ENCODE measurements at regions not wholly inside any gene's neighbourhood (a gene's known extent, or its start where the extent isn't known, plus 50 kb on each side); places are given as distances from the start of the nearest gene placed in this dataset.

DNA sequence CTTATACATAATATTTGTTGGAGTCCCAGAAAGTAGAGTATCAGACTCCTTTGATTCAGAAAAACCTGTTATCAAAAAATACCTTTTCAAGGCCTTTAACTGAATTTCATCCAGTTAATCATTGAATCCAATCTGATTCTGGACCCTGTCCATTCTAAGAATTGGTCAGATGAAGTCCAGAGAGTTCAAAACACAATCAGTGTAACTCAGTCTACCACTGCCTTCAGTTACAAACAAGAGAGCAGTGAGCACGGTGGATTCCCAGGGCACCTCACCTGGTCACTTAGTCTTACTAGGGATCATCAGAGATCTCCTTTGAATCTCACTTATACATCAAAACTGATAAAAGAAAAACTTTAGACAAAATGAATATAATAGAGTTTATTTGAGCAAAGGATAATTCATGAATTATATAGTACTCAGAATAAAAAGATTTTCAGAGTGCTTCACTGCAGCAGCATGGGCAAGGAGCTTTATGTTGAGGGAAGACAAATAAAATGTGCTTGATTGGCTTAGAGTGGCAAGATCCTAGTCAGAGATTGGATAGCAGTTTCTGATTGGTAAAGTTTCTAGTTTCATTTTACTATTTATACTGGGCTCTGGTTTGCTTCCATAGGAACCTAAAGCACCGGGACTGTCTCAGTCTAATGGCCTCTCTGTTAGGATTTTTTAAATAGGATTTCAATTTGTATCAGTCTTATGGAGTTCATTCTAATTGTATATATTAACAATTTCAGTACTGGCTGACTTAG, 474.9 kb upstream of the GOLIM4 start:
- Mint-ChIP-seq H3K4me3 (no peak overlapping the region), H3K36me3 (ENCODE audit: insufficient read depth) (peaks cover 2% of the 10 kb centered on the region), H3K4me1 (no peaks in the 10 kb centered on the region), H3K9me3 (peaks cover 11% of the 10 kb centered on the region), H3K27me3 (no peaks in the 10 kb centered on the region), H3K27ac (ENCODE audit: low read depth) (no peak overlapping the region)
- DNase-seq (ENCODE audit: low spot score in 2 of 2), result no peak
- no peak for ATAC-seq (replicated peaks; ENCODE audit: extremely low read depth, poor library complexity, severe bottlenecking)

DNA sequence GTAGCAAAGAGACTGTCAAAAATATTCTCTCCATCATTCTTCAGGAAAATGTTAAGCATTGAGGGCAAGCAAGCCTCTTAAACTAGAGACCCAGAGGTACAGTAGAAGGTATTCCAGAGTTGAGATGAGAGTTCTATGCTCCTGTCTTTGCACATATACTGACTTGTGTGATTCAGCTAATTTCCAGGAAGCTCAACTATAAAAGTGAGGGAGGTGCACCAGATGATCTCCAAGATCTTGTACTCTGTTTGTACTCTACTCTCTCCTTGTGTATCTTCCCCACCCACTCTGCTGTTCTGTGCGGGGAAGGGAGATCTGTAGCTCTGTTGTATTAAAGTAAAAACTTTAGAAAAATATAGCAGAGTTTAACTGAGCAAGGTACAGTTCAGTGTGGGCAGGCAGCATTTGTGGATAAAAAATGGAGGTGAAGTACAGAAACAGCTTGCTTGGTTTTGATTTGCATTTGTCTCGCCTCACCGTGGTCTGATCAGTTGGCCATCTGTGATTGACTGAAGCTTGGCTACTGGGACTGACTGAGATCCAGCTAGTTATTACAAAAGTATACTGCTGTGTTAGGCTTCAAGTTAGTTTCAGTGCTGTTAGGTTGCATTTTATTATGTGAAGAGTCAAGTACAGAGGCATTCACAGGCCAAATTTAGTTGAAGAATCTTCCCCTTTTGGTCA, 463.1 kb upstream of the GOLIM4 start:
- no peak overlapping the region for H3K27ac Mint-ChIP-seq (ENCODE audit: low read depth)
- H3K4me3 Mint-ChIP-seq, result no peak overlapping the region
- no peak for ATAC-seq (replicated peaks; ENCODE audit: extremely low read depth, poor library complexity, severe bottlenecking)
- no peaks in the 10 kb centered on the region for H3K4me1 Mint-ChIP-seq
- H3K27me3 Mint-ChIP-seq, result no peaks in the 10 kb centered on the region
- no peaks in the 10 kb centered on the region for H3K9me3 Mint-ChIP-seq
- no peaks in the 10 kb centered on the region for H3K36me3 Mint-ChIP-seq (ENCODE audit: insufficient read depth)
- no peak for DNase-seq (ENCODE audit: low spot score in 2 of 2)

DNA sequence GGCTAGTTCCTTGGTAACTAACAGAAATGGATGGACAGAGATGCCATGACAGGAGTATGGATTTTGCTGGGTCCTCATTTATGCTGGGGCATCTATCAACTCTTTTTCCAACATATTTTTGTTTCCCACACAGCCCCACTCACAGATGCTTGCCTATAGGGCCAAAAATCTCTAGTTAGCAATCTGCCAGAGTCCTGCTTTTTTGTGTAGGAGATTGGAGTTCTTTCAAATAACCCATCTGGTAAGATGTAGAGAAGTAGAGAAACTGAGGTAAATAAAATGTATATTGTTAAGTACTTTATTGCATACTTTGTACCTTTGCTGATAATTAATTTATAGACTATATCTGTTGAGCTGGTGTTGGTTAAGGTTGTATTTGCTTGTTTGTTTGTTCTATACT, 456.5 kb upstream of the GOLIM4 start:
- Mint-ChIP-seq H3K4me3 (no peak overlapping the region), H3K27me3 (no peaks in the 10 kb centered on the region), H3K36me3 (ENCODE audit: insufficient read depth) (no peaks in the 10 kb centered on the region), H3K9me3 (peaks cover 8% of the 10 kb centered on the region), H3K27ac (ENCODE audit: low read depth) (no peak overlapping the region), H3K4me1 (no peaks in the 10 kb centered on the region)
- no peak for DNase-seq (ENCODE audit: low spot score in 2 of 2)
- ATAC-seq (replicated peaks; ENCODE audit: extremely low read depth, poor library complexity, severe bottlenecking), result no peak

DNA sequence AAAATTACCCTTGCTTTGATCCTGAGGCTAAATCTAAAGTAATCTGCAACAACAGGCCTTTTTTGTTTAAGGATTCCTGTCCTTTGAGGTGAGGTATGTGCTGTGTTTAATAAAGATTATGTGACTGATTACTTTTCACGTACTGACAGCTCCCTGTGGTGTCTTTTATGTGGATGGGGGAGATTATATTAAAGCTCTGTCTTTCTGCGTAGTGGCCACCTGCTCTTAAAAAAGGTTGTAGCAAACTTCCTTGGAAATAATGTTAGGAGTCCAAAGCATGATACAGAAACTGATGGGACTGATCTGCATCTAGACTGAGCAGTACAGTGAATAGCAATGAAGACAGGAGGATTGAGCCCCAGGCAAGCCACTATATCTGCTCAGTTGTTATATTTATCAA, 453.0 kb upstream of the GOLIM4 start:
- ATAC-seq (replicated peaks; ENCODE audit: extremely low read depth, poor library complexity, severe bottlenecking), result no peak
- no peak overlapping the region for H3K4me3 Mint-ChIP-seq
- no peaks in the 10 kb centered on the region for H3K27me3 Mint-ChIP-seq
- H3K4me1 Mint-ChIP-seq, result no peaks in the 10 kb centered on the region
- DNase-seq (ENCODE audit: low spot score in 2 of 2), result no peak
- H3K36me3 Mint-ChIP-seq (ENCODE audit: insufficient read depth), result no peaks in the 10 kb centered on the region
- peaks cover 8% of the 10 kb centered on the region for H3K9me3 Mint-ChIP-seq
- H3K27ac Mint-ChIP-seq (ENCODE audit: low read depth), result no peak overlapping the region

DNA sequence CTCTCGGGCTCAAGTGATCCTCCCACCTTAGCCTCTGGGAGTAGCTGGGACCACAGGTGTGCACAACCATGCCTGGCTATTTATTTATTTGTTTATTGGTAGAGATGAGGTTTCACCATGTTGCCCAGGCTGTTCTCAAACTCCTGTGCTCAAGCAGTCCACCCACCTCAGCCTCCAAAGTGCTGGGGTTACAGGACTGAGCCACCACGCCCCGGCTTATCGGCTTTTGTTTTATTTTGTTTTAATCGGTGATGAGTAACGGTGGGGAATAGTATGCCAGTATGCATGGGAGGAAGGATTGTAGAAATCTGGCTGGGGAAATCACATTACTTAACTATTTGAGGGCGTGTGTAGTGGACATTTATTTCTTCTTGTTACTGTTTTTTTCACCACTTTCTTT, 451.0 kb upstream of the GOLIM4 start:
- Mint-ChIP-seq H3K36me3 (ENCODE audit: insufficient read depth) (no peaks in the 10 kb centered on the region), H3K27me3 (no peaks in the 10 kb centered on the region), H3K4me1 (no peaks in the 10 kb centered on the region)

DNA sequence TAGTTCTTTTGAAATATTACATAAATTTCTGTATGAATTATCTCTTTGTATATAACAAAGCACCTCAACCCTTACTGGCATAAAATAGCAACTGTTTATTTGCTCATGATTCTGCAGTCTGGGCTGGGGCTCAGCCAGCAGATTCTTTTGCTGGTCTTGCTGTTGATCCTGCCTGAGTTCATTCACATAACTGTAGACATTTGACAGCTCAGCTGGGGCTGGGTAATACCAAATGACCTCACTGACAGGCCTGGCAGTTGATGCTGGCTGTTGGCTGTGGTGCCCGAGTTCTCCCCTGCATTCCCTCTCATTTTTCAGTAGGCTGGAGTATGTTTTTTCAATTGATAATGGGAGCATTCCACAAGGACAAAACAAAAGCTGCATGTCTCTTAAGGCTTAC, 449.9 kb upstream of the GOLIM4 start:
- Mint-ChIP-seq H3K27me3 (no peaks in the 10 kb centered on the region), H3K9me3 (peaks cover 19% of the 10 kb centered on the region), H3K4me1 (no peaks in the 10 kb centered on the region), H3K36me3 (ENCODE audit: insufficient read depth) (no peaks in the 10 kb centered on the region), H3K27ac (ENCODE audit: low read depth) (no peak overlapping the region), H3K4me3 (no peak overlapping the region)
- DNase-seq (ENCODE audit: low spot score in 2 of 2), result no peak
- ATAC-seq (replicated peaks; ENCODE audit: extremely low read depth, poor library complexity, severe bottlenecking), result no peak

More for the DNA sequence above, 451.0 kb upstream of the GOLIM4 start:
- DNase-seq (ENCODE audit: low spot score in 2 of 2) (no peak), ATAC-seq (replicated peaks; ENCODE audit: extremely low read depth, poor library complexity, severe bottlenecking) (no peak)
- Mint-ChIP-seq H3K9me3 (peaks cover 18% of the 10 kb centered on the region), H3K4me3 (no peak overlapping the region), H3K27ac (ENCODE audit: low read depth) (no peak overlapping the region)

DNA sequence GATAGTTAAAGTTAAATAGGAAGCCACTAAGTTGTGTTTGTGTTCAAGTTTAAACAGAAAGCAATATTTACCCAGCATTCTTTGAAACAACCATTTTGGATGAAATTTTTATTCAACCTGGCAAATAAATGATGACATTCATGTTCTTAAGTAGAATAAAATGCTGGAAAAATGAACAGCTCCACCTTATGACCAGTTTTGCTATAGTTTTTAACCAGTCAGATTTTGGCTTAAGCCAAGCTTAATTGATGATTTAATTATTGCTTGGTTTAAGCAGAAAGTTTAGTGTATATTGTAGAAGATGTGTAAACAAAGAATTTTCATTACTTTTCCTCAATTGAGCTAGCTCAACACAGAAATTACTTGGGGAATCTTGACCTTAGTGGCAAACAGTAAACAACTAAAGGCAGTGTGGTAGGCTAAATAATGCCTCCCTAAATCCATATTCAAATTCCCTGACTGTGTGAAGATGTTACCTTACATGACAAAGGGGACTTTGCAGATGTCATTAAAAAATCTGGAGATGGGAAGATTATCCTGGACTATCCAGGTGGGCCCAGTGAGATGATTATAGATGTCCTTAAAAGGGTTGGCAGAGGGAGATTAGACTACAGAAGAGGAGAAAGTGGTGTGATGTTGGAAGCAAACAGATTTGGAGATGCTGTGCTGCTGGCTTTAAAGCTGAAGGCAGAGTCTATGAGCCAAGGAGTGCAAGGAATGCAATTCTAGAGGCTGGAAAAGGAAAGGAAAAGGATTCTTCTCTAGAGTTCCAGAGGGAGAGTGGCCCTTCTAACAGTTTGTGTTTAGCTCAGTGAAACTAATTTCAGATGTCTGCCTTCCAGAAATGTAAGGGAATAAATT, 448.6 kb upstream of the GOLIM4 start:
- DNase-seq (ENCODE audit: low spot score in 2 of 2), result no peak
- Mint-ChIP-seq H3K27ac (ENCODE audit: low read depth) (no peak overlapping the region), H3K9me3 (peaks cover 11% of the 10 kb centered on the region), H3K4me1 (no peaks in the 10 kb centered on the region), H3K27me3 (no peaks in the 10 kb centered on the region), H3K36me3 (ENCODE audit: insufficient read depth) (no peaks in the 10 kb centered on the region), H3K4me3 (no peak overlapping the region)
- ATAC-seq (replicated peaks; ENCODE audit: extremely low read depth, poor library complexity, severe bottlenecking), result no peak

DNA sequence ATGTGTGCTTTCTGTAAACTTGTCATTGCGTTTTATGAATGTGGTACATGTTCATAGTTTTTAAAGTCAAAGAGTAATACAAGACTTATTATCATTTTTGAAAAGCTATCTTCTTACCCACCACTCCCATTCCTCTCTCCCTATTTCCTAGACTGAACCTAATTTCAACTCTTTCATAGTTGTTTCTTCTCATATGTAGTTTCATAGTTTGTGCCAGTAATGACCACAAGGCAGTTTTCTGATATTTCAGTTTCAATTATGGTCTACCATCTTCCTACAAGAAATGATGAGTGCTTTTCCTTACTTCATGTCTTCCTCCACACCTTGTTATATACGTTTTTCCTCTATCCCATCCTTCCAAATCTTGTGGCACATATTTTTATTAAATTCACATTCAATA, 445.0 kb upstream of the GOLIM4 start:
- H3K36me3 Mint-ChIP-seq (ENCODE audit: insufficient read depth), result no peaks in the 10 kb centered on the region
- H3K4me3 Mint-ChIP-seq, result no peak overlapping the region
- no peaks in the 10 kb centered on the region for H3K4me1 Mint-ChIP-seq
- peaks cover 11% of the 10 kb centered on the region for H3K9me3 Mint-ChIP-seq
- no peak overlapping the region for H3K27ac Mint-ChIP-seq (ENCODE audit: low read depth)
- H3K27me3 Mint-ChIP-seq, result no peaks in the 10 kb centered on the region
- ATAC-seq (replicated peaks; ENCODE audit: extremely low read depth, poor library complexity, severe bottlenecking) (no peak), DNase-seq (ENCODE audit: low spot score in 2 of 2) (no peak)

DNA sequence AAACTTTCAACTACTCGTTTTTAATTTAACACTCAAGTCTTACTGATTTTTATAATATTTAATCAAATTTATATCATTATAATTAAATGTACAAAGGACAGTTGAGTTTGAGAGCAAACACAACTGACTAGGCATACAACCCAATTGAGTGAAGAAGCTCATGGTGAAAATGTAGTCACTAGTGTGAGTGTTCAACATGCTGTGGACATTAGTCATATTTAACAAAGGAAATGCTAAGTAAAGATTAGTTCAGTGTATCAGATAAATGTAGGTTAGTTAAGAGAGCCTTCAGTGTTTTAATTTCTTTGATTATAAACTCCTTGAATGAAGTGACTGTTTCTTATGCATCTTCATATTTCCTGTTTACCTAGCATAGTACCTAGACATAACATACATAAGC, 444.2 kb upstream of the GOLIM4 start:
- H3K9me3 Mint-ChIP-seq, result peaks cover 11% of the 10 kb centered on the region
- no peak overlapping the region for H3K4me3 Mint-ChIP-seq
- no peaks in the 10 kb centered on the region for H3K4me1 Mint-ChIP-seq
- no peaks in the 10 kb centered on the region for H3K27me3 Mint-ChIP-seq
- ATAC-seq (replicated peaks; ENCODE audit: extremely low read depth, poor library complexity, severe bottlenecking), result no peak
- no peaks in the 10 kb centered on the region for H3K36me3 Mint-ChIP-seq (ENCODE audit: insufficient read depth)
- DNase-seq (ENCODE audit: low spot score in 2 of 2), result no peak
- H3K27ac Mint-ChIP-seq (ENCODE audit: low read depth), result no peak overlapping the region

DNA sequence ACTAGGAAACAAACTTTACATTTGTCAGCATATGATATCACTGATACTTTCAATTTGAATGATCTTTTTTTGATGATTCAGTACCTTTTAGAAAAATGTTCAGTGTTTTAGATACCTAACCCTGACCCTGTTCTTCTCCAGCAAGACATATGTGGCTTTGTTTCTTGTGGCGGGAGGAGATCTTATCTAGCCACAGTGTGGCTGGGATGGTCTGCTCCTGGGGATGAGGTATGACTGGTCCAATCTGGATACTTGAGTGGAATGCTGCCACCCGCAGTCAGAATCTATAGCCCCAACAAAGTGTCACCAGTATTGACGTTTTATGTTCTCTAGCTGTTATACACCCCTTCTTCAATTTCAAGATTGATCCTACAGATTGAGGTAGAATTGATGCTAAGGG, 439.0 kb upstream of the GOLIM4 start:
- Mint-ChIP-seq H3K27me3 (no peaks in the 10 kb centered on the region), H3K36me3 (ENCODE audit: insufficient read depth) (no peaks in the 10 kb centered on the region), H3K4me3 (no peak overlapping the region), H3K27ac (ENCODE audit: low read depth) (no peak overlapping the region), H3K9me3 (peaks cover under 1% of the 10 kb centered on the region), H3K4me1 (no peaks in the 10 kb centered on the region)
- ATAC-seq (replicated peaks; ENCODE audit: extremely low read depth, poor library complexity, severe bottlenecking) (no peak), DNase-seq (ENCODE audit: low spot score in 2 of 2) (no peak)

DNA sequence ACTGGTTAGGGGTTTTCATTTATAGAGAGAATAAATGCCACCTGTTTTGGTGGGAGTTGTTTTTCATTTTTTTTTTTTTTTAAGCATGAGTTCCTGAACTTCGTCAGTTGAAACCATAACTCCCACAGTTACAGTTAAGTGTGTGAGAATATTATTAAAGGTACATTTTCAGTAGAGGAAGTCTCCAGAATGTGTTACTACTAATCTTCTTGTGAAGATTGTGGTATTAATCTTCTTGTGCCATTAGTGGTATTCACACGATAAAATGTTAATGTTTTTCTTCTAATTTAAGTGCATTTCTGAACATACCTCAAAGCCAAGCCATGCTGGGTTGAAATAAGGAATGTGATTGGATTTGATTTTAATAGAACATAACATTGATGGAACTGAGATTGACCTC, 437.9 kb upstream of the GOLIM4 start:
- no peaks in the 10 kb centered on the region for H3K36me3 Mint-ChIP-seq (ENCODE audit: insufficient read depth)
- no peak for ATAC-seq (replicated peaks; ENCODE audit: extremely low read depth, poor library complexity, severe bottlenecking)
- no peak overlapping the region for H3K4me3 Mint-ChIP-seq

DNA sequence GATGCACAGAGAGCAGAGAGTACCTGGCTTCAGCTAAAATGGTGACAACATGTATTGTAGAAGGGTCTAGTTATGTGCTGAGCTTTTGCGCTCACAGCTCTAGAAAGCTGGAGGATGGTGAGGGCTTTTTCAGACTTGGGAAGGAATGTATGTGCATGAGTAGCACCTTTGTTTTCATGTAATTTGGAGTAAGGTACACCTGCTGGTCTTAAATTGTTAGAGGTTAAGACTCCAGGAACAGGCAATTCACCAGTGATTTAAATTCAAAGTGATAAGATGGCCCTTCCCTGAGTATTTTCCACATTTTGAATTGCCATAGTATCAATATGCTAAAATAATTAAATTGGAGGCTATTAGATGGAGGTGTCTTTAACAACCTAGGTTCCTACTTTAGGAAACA, 436.4 kb upstream of the GOLIM4 start:
- peaks cover 5% of the 10 kb centered on the region for H3K9me3 Mint-ChIP-seq
- H3K27ac Mint-ChIP-seq (ENCODE audit: low read depth), result no peak overlapping the region
- no peak overlapping the region for H3K4me3 Mint-ChIP-seq
- no peaks in the 10 kb centered on the region for H3K36me3 Mint-ChIP-seq (ENCODE audit: insufficient read depth)
- DNase-seq (ENCODE audit: low spot score in 2 of 2), result no peak
- H3K4me1 Mint-ChIP-seq, result no peaks in the 10 kb centered on the region
- ATAC-seq (replicated peaks; ENCODE audit: extremely low read depth, poor library complexity, severe bottlenecking), result no peak
- H3K27me3 Mint-ChIP-seq, result no peaks in the 10 kb centered on the region

More for the DNA sequence above, 437.9 kb upstream of the GOLIM4 start:
- H3K4me1 Mint-ChIP-seq, result no peaks in the 10 kb centered on the region
- no peak for DNase-seq (ENCODE audit: low spot score in 2 of 2)
- no peaks in the 10 kb centered on the region for H3K27me3 Mint-ChIP-seq
- H3K9me3 Mint-ChIP-seq, result peaks cover 5% of the 10 kb centered on the region
- H3K27ac Mint-ChIP-seq (ENCODE audit: low read depth), result no peak overlapping the region

Data from central memory CD8-positive, alpha-beta T cell (primary cell).